ENCODE measurements at regions not wholly inside any gene's neighbourhood (a gene's known extent, or its start where the extent isn't known, plus 50 kb on each side); places are given as distances from the start of the nearest gene placed in this dataset.
A peak's percentile ranks its signal among the peaks of the same experiment; 100 is the strongest.
"Not testable (repeated sequence)": the region's sequence is repeated elsewhere in the genome, so short reads cannot be mapped to it uniquely, and the experiment has no call there.

GRCh38 chr5:126677121-126677520, 76.4 kb downstream of the PHAX start:
- BruUV-seq (replicated peaks), result no TSS peak
- Mint-ChIP-seq H3K4me3 (ENCODE audit: unreplicated experiment) (no peak overlapping the region), H3K4me1 (ENCODE audit: insufficient read depth, unreplicated experiment) (peaks cover 16% of the 10 kb centered on the region), H3K9me3 (ENCODE audit: unreplicated experiment) (no peaks in the 10 kb centered on the region), H3K36me3 (ENCODE audit: insufficient read depth, unreplicated experiment) (peaks cover 7% of the 10 kb centered on the region), H3K27ac (ENCODE audit: low read depth, unreplicated experiment) (no peak overlapping the region), H3K27me3 (ENCODE audit: insufficient read depth, unreplicated experiment) (no peaks in the 10 kb centered on the region)
- CTCF ChIA-PET, result interaction anchor here (0.6 to 16.3 kb wide), 25 partner anchors 9 to 815 kb away, joined by 3 to 456 read pairs (median 5); partner anchors contain the start of gene LMNB1
- DNase-seq (ENCODE audit: unreplicated experiment), result no peak
- TF ChIP-seq CTCF (IDR thresholded peaks at IDR 0.05; ENCODE audit: unreplicated experiment), result no peak
- POLR2A ChIA-PET, result interaction anchor here (0.6 to 10.6 kb wide), 4 partner anchors 102 to 1158 kb away, joined by 3 to 137 read pairs (median 8); partner anchors contain the start of gene LMNB1
- intact Hi-C loops (cut with micrococcal nuclease), result loop anchor here (5.0 to 10.0 kb wide), 2 partner anchors 342 to 765 kb away; no protein-coding TSS in a partner anchor

DNA sequence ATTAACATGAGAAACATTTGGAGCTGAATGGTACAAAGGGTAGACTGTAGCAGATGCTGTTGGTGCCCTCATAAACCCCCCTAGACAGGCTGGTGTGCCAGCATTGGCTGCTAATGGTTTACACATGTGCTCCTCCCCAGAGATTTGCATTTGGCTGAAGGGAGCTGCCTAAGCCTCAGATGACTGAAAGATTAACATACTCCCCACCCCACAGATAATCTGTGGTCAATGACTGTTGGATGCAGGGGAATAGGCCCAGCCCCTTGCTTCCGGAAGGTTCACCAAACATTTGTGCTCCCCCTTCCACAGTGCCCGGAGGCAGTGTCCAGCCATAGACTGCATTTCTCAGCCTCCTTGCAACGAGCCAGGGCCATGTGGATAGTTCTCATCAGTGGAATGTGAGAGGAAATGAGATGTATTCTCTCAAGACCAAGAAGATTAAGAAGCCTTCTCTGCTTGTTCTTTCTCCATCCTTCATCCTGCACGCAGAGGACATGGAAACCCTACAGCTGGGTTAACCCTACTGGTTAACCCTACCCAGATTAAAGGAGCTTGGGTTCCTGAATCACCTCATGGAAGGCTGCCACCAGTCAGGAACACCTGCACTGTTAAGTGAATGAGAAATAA, 79.6 kb downstream of the PHAX start:
- CTCF ChIA-PET, result interaction anchor here (0.9 to 16.3 kb wide), 7 partner anchors 23 to 812 kb away, joined by 3 to 456 read pairs (median 5); partner anchors contain the start of gene LMNB1

GRCh38 chr5:126681314-126681713, 80.6 kb downstream of the PHAX start:
- intact Hi-C loops (cut with micrococcal nuclease); H3K27ac Mint-ChIP-seq (ENCODE audit: low read depth, unreplicated experiment); H3K27me3 Mint-ChIP-seq (ENCODE audit: insufficient read depth, unreplicated experiment); H3K9me3 Mint-ChIP-seq (ENCODE audit: unreplicated experiment); H3K4me1 Mint-ChIP-seq (ENCODE audit: insufficient read depth, unreplicated experiment); DNase-seq (ENCODE audit: unreplicated experiment); H3K36me3 Mint-ChIP-seq (ENCODE audit: insufficient read depth, unreplicated experiment); BruUV-seq (replicated peaks); H3K4me3 Mint-ChIP-seq (ENCODE audit: unreplicated experiment): not testable (repeated sequence)
- CTCF ChIA-PET, result interaction anchor here (0.6 to 16.3 kb wide), 5 partner anchors 24 to 813 kb away, joined by 3 to 456 read pairs (median 3); partner anchors contain the start of gene LMNB1
- POLR2A ChIA-PET, result interaction anchor here (0.6 to 10.6 kb wide), 2 partner anchors 97 to 120 kb away, joined by 3 to 137 read pairs; partner anchors contain the start of gene LMNB1

More for the DNA sequence above, 79.6 kb downstream of the PHAX start:
- POLR2A ChIA-PET, result interaction anchor here (10.6 kb wide), 1 partner anchor 98 kb away, joined by 137 read pairs; the partner anchor contains the start of gene LMNB1
- Mint-ChIP-seq H3K27ac (ENCODE audit: low read depth, unreplicated experiment) (no peak overlapping the region), H3K4me3 (ENCODE audit: unreplicated experiment) (no peak overlapping the region), H3K4me1 (ENCODE audit: insufficient read depth, unreplicated experiment) (peaks cover 6% of the 10 kb centered on the region), H3K36me3 (ENCODE audit: insufficient read depth, unreplicated experiment) (peaks cover 7% of the 10 kb centered on the region), H3K9me3 (ENCODE audit: unreplicated experiment) (no peaks in the 10 kb centered on the region), H3K27me3 (ENCODE audit: insufficient read depth, unreplicated experiment) (no peaks in the 10 kb centered on the region)
- TF ChIP-seq CTCF (IDR thresholded peaks at IDR 0.05; ENCODE audit: unreplicated experiment), result no peak
- peak; percentile 23 for DNase-seq (ENCODE audit: unreplicated experiment)
- intact Hi-C loops (cut with micrococcal nuclease), result no loop called here
- BruUV-seq (replicated peaks), result no TSS peak

- intact Hi-C loops (cut with micrococcal nuclease), result no loop called here
- H3K36me3 Mint-ChIP-seq (ENCODE audit: insufficient read depth, unreplicated experiment), result no peaks in the 10 kb centered on the region
- no peaks in the 10 kb centered on the region for H3K9me3 Mint-ChIP-seq (ENCODE audit: unreplicated experiment)
- no peak overlapping the region for H3K27ac Mint-ChIP-seq (ENCODE audit: low read depth, unreplicated experiment)
- H3K4me3 Mint-ChIP-seq (ENCODE audit: unreplicated experiment), result no peak overlapping the region
- no peaks in the 10 kb centered on the region for H3K27me3 Mint-ChIP-seq (ENCODE audit: insufficient read depth, unreplicated experiment)
- ChIA-PET POLR2A (interaction anchor here (10.6 kb wide), 1 partner anchor 97 kb away, joined by 137 read pairs; the partner anchor contains the start of gene LMNB1), CTCF (interaction anchor here (1.5 to 16.3 kb wide), 3 partner anchors 25 to 119 kb away, joined by 3 to 456 read pairs (median 80); partner anchors contain the start of gene LMNB1)
- no TSS peak for BruUV-seq (replicated peaks)
- no peaks in the 10 kb centered on the region for H3K4me1 Mint-ChIP-seq (ENCODE audit: insufficient read depth, unreplicated experiment)
- DNase-seq (ENCODE audit: unreplicated experiment), result no peak
- no peak for TF ChIP-seq CTCF (IDR thresholded peaks at IDR 0.05; ENCODE audit: unreplicated experiment)
These were observed 81.2 kb downstream of the PHAX start for GRCh38 chr5:126681970-126682369.
